ENCODE measurements at regions not wholly inside any gene's neighbourhood (a gene's known extent, or its start where the extent isn't known, plus 50 kb on each side); places are given as distances from the start of the nearest gene placed in this dataset.

- H3K27me3 ChIP-seq: no peaks in the 10 kb centered on the region
- intact Hi-C loops (cut with DNase I): no loop called here
- no peak overlapping the region for H3K27ac ChIP-seq
- no peak overlapping the region for H3K4me3 ChIP-seq
- peaks cover 0 to 3% of the 10 kb centered on the region in 2 donors for H3K4me1 ChIP-seq (replicated peaks in 1 of 2)
- no peak for DNase-seq
- H3K9me3 ChIP-seq (replicated peaks in 1 of 3): no peaks in the 10 kb centered on the region
- 57 to 70% (median 67%) methylated on average over 5 to 7 of the region's 7 CpGs for WGBS, 4 donors
- TF ChIP-seq CTCF (IDR thresholded peaks at IDR 0.05): no peak
- no peak for TF ChIP-seq POLR2A (IDR thresholded peaks at IDR 0.05)
- H3K36me3 ChIP-seq (replicated peaks in 1 of 2): no peaks in the 10 kb centered on the region
Observed at GRCh38 chr11:45572354-45573123, 92.9 kb downstream of the CHST1 start.

DNA sequence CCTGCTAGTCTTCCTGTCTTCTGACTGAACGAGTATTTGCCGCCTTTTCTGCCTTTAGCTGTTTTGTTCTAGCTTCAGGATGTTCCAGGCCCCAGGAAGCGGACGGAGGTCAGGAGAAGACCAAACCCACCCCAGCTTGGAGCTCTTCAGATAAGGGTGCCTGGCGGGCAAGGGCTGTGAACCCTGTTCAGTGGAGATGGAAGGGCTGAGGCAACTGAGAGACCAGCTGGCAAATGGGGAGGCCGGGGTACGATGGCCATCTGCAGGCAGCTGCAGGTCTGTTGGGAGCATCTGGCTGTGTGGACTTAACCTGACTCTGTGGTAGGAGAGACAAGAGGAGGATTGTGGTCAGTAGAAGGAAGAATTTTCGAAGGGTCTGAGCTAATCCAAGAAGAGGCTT lies 95.6 kb downstream of the CHST1 start:
- 81 to 93% (median 87%) methylated on average over 8 of the region's 8 CpGs for WGBS, 4 donors
- Histone ChIP-seq H3K4me3 (no peak overlapping the region), H3K27ac (no peak overlapping the region), H3K27me3 (no peaks in the 10 kb centered on the region), H3K9me3 (replicated peaks in 1 of 3) (no peaks in the 10 kb centered on the region), H3K36me3 (replicated peaks in 1 of 2) (no peaks in the 10 kb centered on the region), H3K4me1 (replicated peaks in 1 of 2) (no peaks in the 10 kb centered on the region)
- TF ChIP-seq CTCF (IDR thresholded peaks at IDR 0.05): no peak
- no peak for TF ChIP-seq POLR2A (IDR thresholded peaks at IDR 0.05)
- intact Hi-C loops (cut with DNase I): no loop called here
- DNase-seq: no peak

DNA sequence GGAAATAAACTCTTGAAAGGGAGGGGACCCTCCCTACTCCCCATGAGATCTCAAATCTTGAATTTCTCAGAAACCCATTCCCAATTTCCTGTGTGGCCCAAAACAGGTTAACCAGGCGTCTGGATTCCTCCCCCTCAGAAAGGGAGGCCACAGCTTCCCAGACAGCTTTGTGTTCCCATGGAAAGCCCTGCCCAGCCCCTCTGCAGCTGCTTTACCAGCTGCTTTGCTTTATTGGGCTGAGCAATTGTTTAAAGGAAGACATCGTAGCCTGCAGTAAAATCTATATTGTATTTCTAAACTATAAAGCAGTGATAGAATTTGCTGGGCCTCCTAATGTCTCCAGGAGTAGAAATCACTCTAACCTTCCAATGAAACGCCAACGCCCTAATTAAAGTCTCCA lies 97.4 kb downstream of the CHST1 start:
- Histone ChIP-seq H3K9me3 (replicated peaks in 1 of 3) (no peaks in the 10 kb centered on the region), H3K27ac (no peak overlapping the region), H3K4me1 (replicated peaks in 1 of 2) (no peaks in the 10 kb centered on the region), H3K27me3 (no peaks in the 10 kb centered on the region), H3K36me3 (replicated peaks in 1 of 2) (no peaks in the 10 kb centered on the region), H3K4me3 (no peak overlapping the region)
- 80 to 84% (median 82%) methylated on average over 4 of the region's 4 CpGs for WGBS, 4 donors
- no peak for DNase-seq
- TF ChIP-seq CTCF (IDR thresholded peaks at IDR 0.05) (no peak), POLR2A (IDR thresholded peaks at IDR 0.05) (no peak)
- intact Hi-C loops (cut with DNase I): no loop called here

GRCh38 chr11:45565446-45565988 lies 99.9 kb downstream of the CHST1 start:
- Histone ChIP-seq H3K4me3 (no peak overlapping the region), H3K27ac (no peak overlapping the region), H3K36me3 (replicated peaks in 1 of 2) (no peaks in the 10 kb centered on the region), H3K9me3 (replicated peaks in 1 of 3) (no peaks in the 10 kb centered on the region), H3K27me3 (no peaks in the 10 kb centered on the region), H3K4me1 (replicated peaks in 1 of 2) (no peaks in the 10 kb centered on the region)
- TF ChIP-seq CTCF (IDR thresholded peaks at IDR 0.05): no peak
- no peak for TF ChIP-seq POLR2A (IDR thresholded peaks at IDR 0.05)
- no peak for DNase-seq
- 66 to 88% (median 86%) methylated on average over 4 of the region's 4 CpGs for WGBS, 4 donors
- intact Hi-C loops (cut with DNase I): no loop called here
